ENCODE measurements at regions not wholly inside any gene's neighbourhood (a gene's known extent, or its start where the extent isn't known, plus 50 kb on each side); places are given as distances from the start of the nearest gene placed in this dataset.

DNA sequence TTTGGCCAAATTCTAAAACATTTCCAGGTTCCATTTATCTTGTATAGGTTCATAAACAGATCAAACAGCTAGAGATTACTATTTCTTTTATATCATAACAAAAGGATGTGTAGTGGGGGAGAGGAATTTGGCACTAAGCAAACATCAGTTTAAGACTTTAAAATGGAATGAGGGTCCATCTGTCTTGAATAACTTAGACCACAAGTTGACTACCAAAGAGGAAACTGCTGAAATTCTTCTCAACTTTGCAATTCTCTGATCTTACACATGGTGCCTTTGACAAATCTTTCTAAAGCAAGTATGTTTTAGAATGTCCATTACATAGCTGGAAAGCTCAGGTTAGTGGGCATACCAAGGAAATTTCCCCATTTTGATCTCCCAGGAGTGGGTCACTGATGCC lies 140.5 kb upstream of the ADAMTS9 start:
- peaks cover 33 to 63% of the 10 kb centered on the region in 2 experiments for H3K4me1 ChIP-seq (ENCODE audit: control insufficient read depth in 1 of 2, insufficient read depth in 1 of 2, low read depth in 1 of 2, low read length in 1 of 2)
- H3K36me3 ChIP-seq = no peaks in the 10 kb centered on the region
- H3K27me3 ChIP-seq = no peaks in the 10 kb centered on the region
- peak overlapping the region; percentile 52 for H3K27ac ChIP-seq
- H3K9me3 ChIP-seq = no peaks in the 10 kb centered on the region
- H3K4me3 ChIP-seq (ENCODE audit: low read depth in 1 of 2, low read length in 1 of 2) = no peak overlapping the region
- TF ChIP-seq, protein P1, sequence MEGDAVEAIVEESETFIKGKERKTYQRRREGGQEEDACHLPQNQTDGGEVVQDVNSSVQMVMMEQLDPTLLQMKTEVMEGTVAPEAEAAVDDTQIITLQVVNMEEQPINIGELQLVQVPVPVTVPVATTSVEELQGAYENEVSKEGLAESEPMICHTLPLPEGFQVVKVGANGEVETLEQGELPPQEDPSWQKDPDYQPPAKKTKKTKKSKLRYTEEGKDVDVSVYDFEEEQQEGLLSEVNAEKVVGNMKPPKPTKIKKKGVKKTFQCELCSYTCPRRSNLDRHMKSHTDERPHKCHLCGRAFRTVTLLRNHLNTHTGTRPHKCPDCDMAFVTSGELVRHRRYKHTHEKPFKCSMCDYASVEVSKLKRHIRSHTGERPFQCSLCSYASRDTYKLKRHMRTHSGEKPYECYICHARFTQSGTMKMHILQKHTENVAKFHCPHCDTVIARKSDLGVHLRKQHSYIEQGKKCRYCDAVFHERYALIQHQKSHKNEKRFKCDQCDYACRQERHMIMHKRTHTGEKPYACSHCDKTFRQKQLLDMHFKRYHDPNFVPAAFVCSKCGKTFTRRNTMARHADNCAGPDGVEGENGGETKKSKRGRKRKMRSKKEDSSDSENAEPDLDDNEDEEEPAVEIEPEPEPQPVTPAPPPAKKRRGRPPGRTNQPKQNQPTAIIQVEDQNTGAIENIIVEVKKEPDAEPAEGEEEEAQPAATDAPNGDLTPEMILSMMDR (IDR thresholded peaks at IDR 0.05) = no peak

- no peak overlapping the region for H3K27ac ChIP-seq
- H3K9me3 ChIP-seq = no peaks in the 10 kb centered on the region
- no peaks in the 10 kb centered on the region for H3K36me3 ChIP-seq
- TF ChIP-seq, protein P1 (IDR thresholded peaks at IDR 0.05) = no peak
- H3K27me3 ChIP-seq = no peaks in the 10 kb centered on the region
- H3K4me1 ChIP-seq (ENCODE audit: control insufficient read depth in 1 of 2, insufficient read depth in 1 of 2, low read depth in 1 of 2, low read length in 1 of 2) = peaks cover 40 to 72% of the 10 kb centered on the region in 2 experiments
- H3K4me3 ChIP-seq (ENCODE audit: low read depth in 1 of 2, low read length in 1 of 2) = no peak overlapping the region
Measured at GRCh38 chr3:64827431-64827830, 139.6 kb upstream of the ADAMTS9 start.

DNA sequence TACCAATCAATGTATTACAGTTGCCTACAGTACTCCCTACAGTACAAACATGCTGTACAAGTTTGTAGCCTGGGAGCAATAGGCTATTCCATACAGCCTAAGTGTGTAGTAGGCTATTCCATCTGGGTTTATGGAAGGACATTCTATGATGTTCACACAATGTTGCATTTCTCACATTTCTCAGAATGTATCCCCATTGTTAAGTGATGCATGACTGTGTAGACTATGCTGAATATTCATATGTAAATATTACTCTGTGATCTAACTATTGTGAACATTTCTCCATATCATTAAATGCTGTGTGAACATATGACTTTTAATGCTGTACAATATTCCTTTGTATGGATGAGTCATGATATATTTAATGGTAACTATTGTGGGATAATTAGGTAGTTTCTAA lies 139.2 kb upstream of the ADAMTS9 start:
- no peaks in the 10 kb centered on the region for H3K36me3 ChIP-seq
- H3K4me3 ChIP-seq (ENCODE audit: low read depth in 1 of 2, low read length in 1 of 2) = no peak overlapping the region
- no peak overlapping the region for H3K27ac ChIP-seq
- TF ChIP-seq, protein P1 (IDR thresholded peaks at IDR 0.05) = no peak
- no peaks in the 10 kb centered on the region for H3K27me3 ChIP-seq
- H3K4me1 ChIP-seq (ENCODE audit: control insufficient read depth in 1 of 2, insufficient read depth in 1 of 2, low read depth in 1 of 2, low read length in 1 of 2) = peaks cover 43 to 76% of the 10 kb centered on the region in 2 experiments
- no peaks in the 10 kb centered on the region for H3K9me3 ChIP-seq

- H3K9me3 ChIP-seq = no peaks in the 10 kb centered on the region
- peaks cover 43 to 80% of the 10 kb centered on the region in 2 experiments for H3K4me1 ChIP-seq (ENCODE audit: control insufficient read depth in 1 of 2, insufficient read depth in 1 of 2, low read depth in 1 of 2, low read length in 1 of 2)
- H3K36me3 ChIP-seq = no peaks in the 10 kb centered on the region
- H3K27me3 ChIP-seq = no peaks in the 10 kb centered on the region
- TF ChIP-seq, protein P1 (IDR thresholded peaks at IDR 0.05) = no peak
- H3K27ac ChIP-seq = peak overlapping the region; percentile 66
- peak overlapping the region in 1 of 2 experiments; percentile 12 for H3K4me3 ChIP-seq (ENCODE audit: low read depth in 1 of 2, low read length in 1 of 2)
Measured at GRCh38 chr3:64825404-64826120, 137.8 kb upstream of the ADAMTS9 start.

DNA sequence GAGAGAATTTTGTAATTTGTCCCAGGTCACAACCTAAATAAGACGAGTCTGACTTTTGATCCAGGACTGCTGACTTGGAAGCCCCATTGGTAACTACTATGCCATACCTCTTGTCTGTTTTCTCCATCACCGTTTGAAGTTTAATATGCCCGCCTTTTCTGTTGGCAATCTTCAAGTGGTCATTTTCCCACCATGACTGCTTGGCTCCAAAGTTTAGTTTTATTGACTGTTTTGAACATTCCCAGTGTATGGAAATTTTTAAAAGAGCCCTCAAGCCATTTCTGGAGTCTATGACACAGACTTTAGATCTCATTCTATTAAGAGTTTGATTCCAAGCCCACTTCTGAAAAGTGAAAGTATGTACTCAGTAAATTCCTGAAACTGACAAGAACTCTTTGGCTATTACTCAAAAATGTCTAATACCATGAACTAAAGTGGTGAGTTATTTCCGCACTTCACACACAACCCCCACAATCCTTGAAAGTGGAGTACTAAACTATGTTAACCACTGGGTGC lies 136.7 kb upstream of the ADAMTS9 start:
- no peaks in the 10 kb centered on the region for H3K9me3 ChIP-seq
- peak overlapping the region; percentile 66 for H3K27ac ChIP-seq
- H3K36me3 ChIP-seq = no peaks in the 10 kb centered on the region
- H3K27me3 ChIP-seq = no peaks in the 10 kb centered on the region
- peaks cover 43 to 76% of the 10 kb centered on the region in 2 experiments for H3K4me1 ChIP-seq (ENCODE audit: control insufficient read depth in 1 of 2, insufficient read depth in 1 of 2, low read depth in 1 of 2, low read length in 1 of 2)
- TF ChIP-seq, protein P1 (IDR thresholded peaks at IDR 0.05) = no peak
- no peak overlapping the region for H3K4me3 ChIP-seq (ENCODE audit: low read depth in 1 of 2, low read length in 1 of 2)

All from neutrophil (primary cell).